Glomerular visceral epithelial cell (primary cell): ENCODE measurements at regions not wholly inside any gene's neighbourhood (a gene's known extent, or its start where the extent isn't known, plus 50 kb on each side); places are given as distances from the start of the nearest gene placed in this dataset.

ENCODE experiments used
- DNase-seq: peaks from one replicate; pipeline ENCODE4 v3.0.0-alpha.2; 2016; ENCODE audit errors: extremely low spot score

GRCh38 chr15:25960273-25960672 lies 97.1 kb upstream of the ATP10A start:
- DNase-seq: no peak

- DNase-seq: no peak
Observed at GRCh38 chr15:25959100-25959499, 96.0 kb upstream of the ATP10A start.

- DNase-seq: no peak
Observed at GRCh38 chr15:25955628-25956027, 92.5 kb upstream of the ATP10A start.

DNA sequence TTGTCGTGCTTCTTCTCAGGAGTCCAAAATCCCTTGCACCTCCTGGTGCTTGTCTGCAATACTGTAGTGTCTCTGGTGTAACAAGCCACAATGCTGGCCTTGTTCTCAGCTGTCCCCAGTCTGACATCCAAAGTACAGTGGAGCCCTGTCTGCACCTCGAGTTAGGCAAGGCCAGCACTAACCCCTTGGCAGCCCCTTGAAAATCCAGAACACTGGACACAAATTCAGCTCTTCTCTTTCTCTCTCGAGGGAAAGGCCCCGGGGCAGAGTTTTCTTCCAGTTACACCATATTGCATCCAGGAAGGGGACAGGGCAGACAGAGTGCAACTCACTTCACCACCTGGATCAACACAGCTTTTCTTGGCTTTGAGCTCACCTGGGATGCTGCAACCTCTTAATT lies 91.3 kb upstream of the ATP10A start:
- no peak for DNase-seq

DNA sequence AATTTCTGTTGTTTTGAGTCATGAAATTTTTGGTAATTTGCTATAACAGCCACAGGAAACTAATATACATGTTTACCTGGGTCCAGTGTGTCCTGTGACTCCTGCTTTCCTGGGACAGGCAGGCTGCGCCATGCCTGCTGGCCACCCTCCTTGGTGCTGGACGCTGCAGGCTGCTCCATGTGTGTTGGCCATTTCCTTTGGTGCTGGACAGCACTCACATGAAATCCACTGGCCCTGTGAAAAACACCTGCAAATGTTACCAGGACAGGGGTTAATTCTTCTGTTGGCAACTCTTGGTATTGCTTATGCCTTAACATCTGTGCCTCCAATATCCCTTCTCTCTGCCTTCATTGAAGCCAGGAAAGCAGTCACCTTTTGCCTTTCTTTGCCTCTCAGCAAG lies 86.9 kb upstream of the ATP10A start:
- DNase-seq: no peak

DNA sequence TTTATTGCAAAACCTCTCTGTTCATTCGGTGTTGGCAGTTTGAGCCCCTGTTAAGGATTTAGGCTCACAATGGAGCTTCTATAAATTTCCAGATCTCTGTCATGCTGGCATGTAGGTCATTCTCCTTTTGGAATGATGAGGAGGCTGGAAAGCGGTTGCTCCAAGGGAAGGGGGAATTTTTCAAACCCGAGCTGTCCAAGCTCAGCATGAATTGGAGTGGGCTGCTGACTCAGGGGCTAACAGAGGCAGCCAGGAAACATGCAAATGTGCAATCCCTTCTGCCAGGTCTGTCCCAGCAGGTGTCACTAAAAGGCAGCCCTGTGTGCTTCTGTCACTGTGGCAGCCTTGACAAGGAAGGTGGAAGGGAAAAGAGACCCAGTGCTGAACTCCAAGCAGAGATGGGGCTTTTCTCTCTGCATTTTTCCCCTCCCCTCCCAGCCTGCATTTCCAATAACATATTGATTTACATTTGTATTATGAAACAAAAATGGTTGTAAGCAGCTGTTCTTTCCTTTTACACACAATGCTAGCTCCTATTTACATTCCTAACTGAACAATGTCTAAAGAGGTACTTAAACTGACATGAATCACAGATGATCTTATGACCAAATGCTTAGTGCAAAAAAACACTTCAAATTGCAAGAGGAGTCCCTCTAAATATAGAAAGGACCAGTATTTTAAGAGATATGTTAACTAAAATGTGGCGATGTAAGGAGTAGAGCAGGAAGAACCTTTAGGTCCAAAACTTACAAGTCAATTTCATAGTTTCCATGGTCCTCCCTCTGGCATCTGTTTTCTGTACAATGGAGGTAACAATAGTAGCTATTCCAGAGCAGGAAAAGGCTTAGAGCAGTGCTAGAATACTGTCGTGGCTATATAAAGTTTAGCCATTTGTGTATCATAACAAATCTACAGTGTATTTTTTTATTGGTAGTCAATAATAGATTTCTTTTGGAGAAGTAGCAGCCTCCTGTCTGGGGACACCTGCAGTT lies 84.5 kb upstream of the ATP10A start:
- DNase-seq: peak; percentile 20

DNA sequence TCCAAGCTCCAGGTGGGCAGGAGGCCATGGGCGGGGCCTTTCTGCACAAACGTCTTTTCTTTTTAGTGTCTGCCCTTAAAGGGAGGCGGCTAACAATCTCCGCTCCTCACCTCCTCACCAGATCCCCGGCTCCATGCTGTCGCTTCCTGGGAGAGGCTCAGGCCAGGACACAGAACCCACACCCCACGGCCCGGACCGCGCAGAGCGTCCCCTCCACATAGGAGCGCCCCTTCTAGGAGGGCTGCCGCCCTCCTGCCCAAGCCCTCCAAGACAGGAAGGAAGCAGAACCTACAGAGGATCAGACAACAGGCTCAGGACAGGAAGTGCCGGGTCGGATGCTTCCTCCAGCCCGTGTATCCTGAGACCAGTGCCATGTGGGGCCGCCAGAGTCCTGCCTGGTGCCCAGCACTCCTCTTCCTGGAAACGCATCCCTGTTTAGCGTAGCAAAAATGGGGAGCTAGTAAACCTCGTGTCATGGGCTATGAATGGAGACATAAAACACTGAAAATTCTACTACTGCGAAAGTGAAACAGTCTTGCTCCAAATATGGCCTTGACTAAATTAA lies 83.2 kb upstream of the ATP10A start:
- no peak for DNase-seq

DNA sequence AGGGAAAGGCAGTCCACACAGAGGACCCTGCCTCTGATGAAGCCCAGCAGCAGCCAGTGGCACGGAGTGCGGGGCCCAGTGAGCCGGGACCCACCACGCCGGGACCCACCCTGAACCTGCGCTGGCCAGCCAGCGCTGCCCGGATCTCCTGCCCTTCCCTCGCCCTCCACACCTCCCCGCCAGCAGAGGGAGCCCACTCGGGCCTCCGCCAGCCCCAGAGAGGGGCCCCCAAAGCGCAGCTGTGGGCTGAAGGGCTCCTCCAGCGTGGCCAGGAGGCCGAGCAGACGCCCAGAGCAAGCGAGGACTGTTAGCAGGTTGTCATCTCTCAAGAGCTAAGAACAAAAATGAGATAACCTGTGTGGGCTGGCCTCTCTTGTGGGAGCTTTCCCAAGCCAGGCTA lies 81.3 kb upstream of the ATP10A start:
- DNase-seq: no peak

GRCh38 chr15:25943831-25944230 lies 80.7 kb upstream of the ATP10A start:
- DNase-seq: no peak

DNA sequence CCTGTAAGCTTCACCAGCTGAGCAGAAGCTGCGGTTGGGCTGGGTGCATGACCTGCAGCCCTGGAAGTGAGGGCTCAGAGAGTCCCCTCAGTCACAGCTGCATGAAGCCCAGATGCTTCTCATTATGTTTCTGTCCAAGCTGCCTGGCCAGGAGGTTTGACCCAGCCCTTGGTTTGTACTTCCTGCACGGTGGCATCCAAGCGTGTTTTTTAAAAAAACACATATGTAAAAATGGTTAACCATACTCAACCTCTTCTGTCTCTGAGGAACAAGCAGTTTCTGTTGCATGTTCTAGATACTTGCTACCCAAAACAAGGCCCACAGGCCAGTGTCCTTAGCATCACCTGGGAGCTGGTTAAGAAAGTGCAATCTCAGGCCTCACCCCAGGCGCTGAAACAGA lies 76.0 kb upstream of the ATP10A start:
- DNase-seq: no peak

GRCh38 chr15:25937796-25938195 lies 74.7 kb upstream of the ATP10A start:
- no peak for DNase-seq

DNA sequence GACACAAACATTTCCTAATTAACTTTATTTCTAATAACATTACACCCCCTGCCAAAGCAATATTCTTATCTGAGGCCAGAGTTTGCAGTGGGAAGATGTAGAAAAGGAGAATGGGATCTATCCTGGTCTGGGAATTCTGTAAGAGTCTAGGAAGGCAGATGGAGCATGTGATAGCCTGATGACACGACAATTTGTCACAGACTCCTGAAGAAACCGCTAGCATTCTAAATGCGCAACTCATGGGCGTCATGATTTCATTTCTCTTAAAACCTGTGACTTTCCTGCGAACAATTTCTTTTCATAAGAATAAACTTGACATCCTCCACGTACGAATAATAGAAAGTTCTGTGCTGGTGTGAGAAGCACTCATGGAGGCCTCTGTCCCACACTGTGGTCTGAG lies 72.9 kb upstream of the ATP10A start:
- DNase-seq: no peak

- peak; percentile 88 for DNase-seq
Observed at GRCh38 chr15:25933456-25934158, 70.5 kb upstream of the ATP10A start.

DNA sequence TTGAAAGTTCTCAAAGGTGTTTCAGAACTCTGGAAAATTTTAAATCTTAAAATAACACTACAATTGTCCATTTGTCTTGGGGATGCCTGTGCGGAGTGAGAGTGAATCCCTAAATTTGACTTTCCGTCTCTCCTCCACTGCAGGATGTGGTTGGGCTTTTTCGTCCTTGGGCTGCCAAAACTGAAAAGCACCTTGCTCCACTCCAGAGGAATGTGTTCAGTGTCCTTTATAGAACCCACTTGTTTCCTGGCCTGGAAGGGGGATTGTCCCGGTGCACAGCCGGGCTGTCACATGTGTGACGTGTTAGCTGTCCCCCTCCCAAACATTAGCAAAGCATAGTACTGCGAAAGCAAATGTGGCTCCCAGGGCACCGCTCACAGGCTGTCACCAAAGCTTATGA lies 69.6 kb upstream of the ATP10A start:
- DNase-seq: no peak

DNA sequence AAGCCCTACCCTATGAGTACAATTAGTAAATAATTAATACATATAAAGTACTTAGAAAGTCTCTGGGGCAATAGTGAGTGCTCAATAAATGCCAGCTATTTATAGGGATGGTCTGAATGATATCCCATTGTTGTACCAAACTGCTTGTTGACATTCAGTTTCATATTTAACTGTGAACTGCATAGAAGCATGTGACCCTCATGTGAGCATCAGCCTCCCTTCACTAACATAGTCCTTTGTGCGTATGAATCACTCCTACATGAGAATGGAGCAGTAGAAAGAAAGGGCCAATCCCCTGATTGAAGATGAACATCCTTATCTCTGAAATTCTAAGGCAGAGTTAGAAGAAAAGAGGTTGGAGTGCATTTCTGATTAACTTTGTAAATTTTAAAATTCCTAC lies 68.7 kb upstream of the ATP10A start:
- DNase-seq: no peak

DNA sequence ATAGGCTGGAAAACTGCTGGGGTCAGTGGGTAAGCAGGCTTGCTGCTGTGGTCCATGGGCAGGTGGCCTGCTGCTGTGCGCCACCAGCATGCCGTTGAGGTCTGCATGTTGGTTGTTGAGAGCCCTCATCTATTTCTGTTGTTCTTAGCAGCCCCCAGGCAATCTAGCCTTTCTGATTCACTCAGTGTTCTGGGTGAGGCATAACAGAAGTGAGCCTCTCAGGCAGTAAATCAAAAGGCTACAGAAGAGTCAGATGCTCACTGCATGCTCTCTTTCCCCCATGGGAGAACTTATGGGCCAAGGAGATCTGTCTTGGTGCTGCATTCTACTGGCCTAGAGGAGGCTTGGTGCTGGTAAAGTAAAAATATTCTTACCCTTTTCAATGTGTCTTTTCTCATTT lies 67.8 kb upstream of the ATP10A start:
- no peak for DNase-seq
